OCI-LY1 (cell line): ENCODE measurements at regions not wholly inside any gene's neighbourhood (a gene's known extent, or its start where the extent isn't known, plus 50 kb on each side); places are given as distances from the start of the nearest gene placed in this dataset.

Experiments
- H2AFZ ChIP-seq: fragments of 200-600 bp; sonication (generic), shearing (Covaris generic); 2 replicates; pipeline ENCODE4 v1.6.0; 2014; ENCODE audit warnings: antibody characterized with exemption, mild to moderate bottlenecking, low read length
- H3F3A ChIP-seq: fragments of 200-600 bp; sonication (generic), shearing (Covaris generic); 2 replicates; pipeline ENCODE4 v1.6.0; 2014; ENCODE audit warnings: mild to moderate bottlenecking, antibody characterized with exemption, low read length, moderate library complexity; ENCODE audit not compliant: insufficient read depth
- H3K27ac ChIP-seq: fragments of 200-600 bp; sonication (generic); 2 replicates; pipeline ENCODE4 v1.5.1; 2014; ENCODE audit warnings: low read length, mixed run types, mild to moderate bottlenecking, low read depth; ENCODE audit not compliant: poor library complexity, severe bottlenecking
- H3K27me3 ChIP-seq: fragments of 200-600 bp; sonication (generic); 2 replicates; pipeline ENCODE4 v1.6.0; 2014; ENCODE audit warnings: antibody characterized with exemption, mild to moderate bottlenecking, low read length, moderate library complexity; ENCODE audit not compliant: insufficient read depth
- H3K36me3 ChIP-seq: fragments of 200-600 bp; sonication (generic); 2 replicates; pipeline ENCODE4 v1.6.1; 2014; ENCODE audit warnings: mild to moderate bottlenecking, antibody characterized with exemption, low read length, moderate library complexity, mixed read lengths; ENCODE audit not compliant: insufficient read depth
- H3K4me1 ChIP-seq: fragments of 200-600 bp; sonication (generic); 2 replicates; pipeline ENCODE4 v1.5.1; 2014; ENCODE audit warnings: mild to moderate bottlenecking, low read length, moderate library complexity; ENCODE audit not compliant: insufficient read depth, severe bottlenecking
- H3K4me2 ChIP-seq: fragments of 200-600 bp; sonication (generic), shearing (Covaris generic); 2 replicates; pipeline ENCODE4 v1.6.1; 2014; ENCODE audit warnings: low read length
- H3K4me3 ChIP-seq: fragments of 200-600 bp; sonication (generic); 2 replicates; pipeline ENCODE4 v1.5.1; 2014; ENCODE audit warnings: low read length, low read depth, mild to moderate bottlenecking, mixed read lengths; ENCODE audit not compliant: poor library complexity, severe bottlenecking
- H3K79me2 ChIP-seq: fragments of 200-600 bp; shearing (Covaris generic); 2 replicates; pipeline ENCODE4 v1.6.1; 2016; ENCODE audit warnings: mixed run types, low read length, mixed read lengths; ENCODE audit not compliant: insufficient read depth
- H3K9ac ChIP-seq: fragments of 200-600 bp; sonication (generic), shearing (Covaris generic); 2 replicates; pipeline ENCODE4 v1.6.1; 2014; ENCODE audit warnings: mild to moderate bottlenecking, low read length, mixed read lengths
- H3K9me2 ChIP-seq: fragments of 200-600 bp; sonication (generic), shearing (Covaris generic); 2 replicates; pipeline ENCODE4 v1.6.1; 2014; ENCODE audit warnings: low read depth, mild to moderate bottlenecking, low read length, mixed read lengths
- H3K9me3 ChIP-seq: fragments of 200-600 bp; shearing (Covaris generic); 2 replicates; pipeline ENCODE4 v1.6.1; 2014; ENCODE audit warnings: low read length, mixed read lengths
- H4K20me1 ChIP-seq: fragments of 200-600 bp; sonication (generic), shearing (Covaris generic); 2 replicates; pipeline ENCODE4 v1.6.0; 2016; ENCODE audit warnings: mild to moderate bottlenecking, low read length; ENCODE audit not compliant: insufficient read depth
- EZH2 ChIP-seq: fragments of 200-600 bp; sonication (generic), shearing (Covaris generic); IDR thresholded peaks from 2 replicates; pipeline ENCODE4 v1.8.0; 2017; ENCODE audit warnings: borderline replicate concordance, mixed run types, mild to moderate bottlenecking, antibody characterized with exemption, low read length, moderate library complexity, mixed read lengths
- TF ChIP-seq, protein P1 (sequence below): fragments of 200-600 bp; sonication (generic), shearing (Covaris generic); IDR thresholded peaks from 2 replicates; pipeline ENCODE4 v1.5.1; 2017; ENCODE audit warnings: mild to moderate bottlenecking, antibody characterized with exemption, low read length, moderate library complexity, mixed read lengths

GRCh38 chr14:98512501-98513251 lies 759.3 kb downstream of the BCL11B start:
- Histone ChIP-seq H3K9ac (no peak overlapping the region), H3K9me2 (no peaks in the 10 kb centered on the region), H2AFZ (no peak overlapping the region), H3K4me2 (no peak overlapping the region), H3K9me3 (no peaks in the 10 kb centered on the region), H3K4me1 (no peaks in the 10 kb centered on the region), H3F3A (no peaks in the 10 kb centered on the region), H4K20me1 (no peaks in the 10 kb centered on the region), H3K79me2 (no peaks in the 10 kb centered on the region), H3K27ac (no peak overlapping the region), H3K36me3 (no peaks in the 10 kb centered on the region), H3K4me3 (no peak overlapping the region), H3K27me3 (no peaks in the 10 kb centered on the region)
- TF ChIP-seq EZH2 = no peak
- TF ChIP-seq, protein P1, sequence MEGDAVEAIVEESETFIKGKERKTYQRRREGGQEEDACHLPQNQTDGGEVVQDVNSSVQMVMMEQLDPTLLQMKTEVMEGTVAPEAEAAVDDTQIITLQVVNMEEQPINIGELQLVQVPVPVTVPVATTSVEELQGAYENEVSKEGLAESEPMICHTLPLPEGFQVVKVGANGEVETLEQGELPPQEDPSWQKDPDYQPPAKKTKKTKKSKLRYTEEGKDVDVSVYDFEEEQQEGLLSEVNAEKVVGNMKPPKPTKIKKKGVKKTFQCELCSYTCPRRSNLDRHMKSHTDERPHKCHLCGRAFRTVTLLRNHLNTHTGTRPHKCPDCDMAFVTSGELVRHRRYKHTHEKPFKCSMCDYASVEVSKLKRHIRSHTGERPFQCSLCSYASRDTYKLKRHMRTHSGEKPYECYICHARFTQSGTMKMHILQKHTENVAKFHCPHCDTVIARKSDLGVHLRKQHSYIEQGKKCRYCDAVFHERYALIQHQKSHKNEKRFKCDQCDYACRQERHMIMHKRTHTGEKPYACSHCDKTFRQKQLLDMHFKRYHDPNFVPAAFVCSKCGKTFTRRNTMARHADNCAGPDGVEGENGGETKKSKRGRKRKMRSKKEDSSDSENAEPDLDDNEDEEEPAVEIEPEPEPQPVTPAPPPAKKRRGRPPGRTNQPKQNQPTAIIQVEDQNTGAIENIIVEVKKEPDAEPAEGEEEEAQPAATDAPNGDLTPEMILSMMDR = no peak

DNA sequence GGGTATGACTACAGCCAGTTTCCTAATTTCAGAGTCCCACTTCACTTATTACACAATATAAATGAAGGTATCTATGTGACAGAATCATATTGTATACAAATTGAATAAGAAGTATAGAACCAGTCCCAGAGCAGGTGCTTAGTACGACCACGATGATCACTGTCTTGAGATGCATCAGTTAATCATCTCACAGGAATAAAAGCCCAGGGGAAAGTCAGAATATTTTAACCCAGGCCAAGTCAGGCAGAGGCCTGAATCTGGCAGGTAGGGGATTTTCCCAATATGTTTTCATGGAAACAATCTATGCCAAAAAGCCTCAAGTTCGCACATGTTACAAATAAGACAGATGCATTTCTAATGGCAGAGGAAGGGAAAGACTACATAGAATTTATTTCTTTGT lies 758.4 kb downstream of the BCL11B start:
- H3K4me2 ChIP-seq = no peak overlapping the region
- no peak overlapping the region for H3K27ac ChIP-seq
- H3K27me3 ChIP-seq = no peaks in the 10 kb centered on the region
- H3F3A ChIP-seq = no peaks in the 10 kb centered on the region
- no peaks in the 10 kb centered on the region for H3K4me1 ChIP-seq
- no peak overlapping the region for H3K9ac ChIP-seq
- H3K4me3 ChIP-seq = no peak overlapping the region
- no peak overlapping the region for H2AFZ ChIP-seq
- H3K79me2 ChIP-seq = no peaks in the 10 kb centered on the region
- no peaks in the 10 kb centered on the region for H4K20me1 ChIP-seq
- no peaks in the 10 kb centered on the region for H3K9me2 ChIP-seq
- TF ChIP-seq EZH2 = no peak
- TF ChIP-seq, protein P1 = no peak
- H3K9me3 ChIP-seq = no peaks in the 10 kb centered on the region
- H3K36me3 ChIP-seq = no peaks in the 10 kb centered on the region

GRCh38 chr14:98514016-98514415 lies 758.0 kb downstream of the BCL11B start:
- Histone ChIP-seq H2AFZ (no peak overlapping the region), H3K4me3 (no peak overlapping the region), H3K27ac (no peak overlapping the region)

More at GRCh38 chr14:98514016-98514415, 758.0 kb downstream of the BCL11B start:
- H3K4me1 ChIP-seq = no peaks in the 10 kb centered on the region
- no peaks in the 10 kb centered on the region for H3K36me3 ChIP-seq
- TF ChIP-seq EZH2 = no peak
- TF ChIP-seq, protein P1 = no peak
- H3K9me3 ChIP-seq = no peaks in the 10 kb centered on the region
- H3K27me3 ChIP-seq = no peaks in the 10 kb centered on the region
- H3K79me2 ChIP-seq = no peaks in the 10 kb centered on the region
- H3K9ac ChIP-seq = no peak overlapping the region
- no peaks in the 10 kb centered on the region for H4K20me1 ChIP-seq
- H3K4me2 ChIP-seq = no peak overlapping the region
- H3F3A ChIP-seq = no peaks in the 10 kb centered on the region
- no peaks in the 10 kb centered on the region for H3K9me2 ChIP-seq
